Suprapubic skin (tissue), 4 donors: ENCODE measurements at regions not wholly inside any gene's neighbourhood (a gene's known extent, or its start where the extent isn't known, plus 50 kb on each side); places are given as distances from the start of the nearest gene placed in this dataset.

Experiments used
- DNase-seq, 2 donors: peaks; one replicate each; pipeline ENCODE4 v3.0.0-alpha.2; 2019; ENCODE audit warnings: low spot score in 2 of 2
- H3K27ac ChIP-seq: fragments of 200-600 bp; sonication (generic); one replicate; pipeline ENCODE4 v1.5.1; 2019
- H3K27me3 ChIP-seq: fragments of 200-600 bp; sonication (generic); one replicate; pipeline ENCODE4 v1.5.1; 2019
- H3K36me3 ChIP-seq: fragments of 200-600 bp; sonication (generic); one replicate; pipeline ENCODE4 v1.5.1; 2019
- H3K4me1 ChIP-seq: fragments of 200-600 bp; sonication (generic); one replicate; pipeline ENCODE4 v1.5.1; 2019
- H3K4me3 ChIP-seq: fragments of 200-600 bp; sonication (generic); one replicate; pipeline ENCODE4 v1.5.1; 2019; ENCODE audit warnings: mild to moderate bottlenecking
- H3K9me3 ChIP-seq: fragments of 200-600 bp; sonication (generic); one replicate; pipeline ENCODE4 v1.5.1; 2019
- CTCF ChIP-seq, 2 donors: fragments of 200-600 bp in 1 of 2; fragments of 450-650 bp in 1 of 2; sonication (generic) in 1 of 2; IDR thresholded peaks; one replicate each; pipeline ENCODE4 v1.5.1; 2016 to 2019; ENCODE audit warnings: antibody characterized with exemption in 2 of 2, mild to moderate bottlenecking in 1 of 2, moderate library complexity in 1 of 2
- EP300 ChIP-seq: sonication (generic); formaldehyde crosslinking; IDR thresholded peaks from one replicate; pipeline ENCODE4 v1.6.1; 2017; ENCODE audit warnings: antibody characterized with exemption
- POLR2A ChIP-seq, 2 donors: fragments of 450-650 bp; IDR thresholded peaks; one replicate each; pipeline ENCODE4 v1.6.1; 2017; ENCODE audit warnings: antibody characterized with exemption in 2 of 2, mild to moderate bottlenecking in 2 of 2, moderate library complexity in 2 of 2
- POLR2AphosphoS5 ChIP-seq, 3 donors: sonication (generic); formaldehyde crosslinking; IDR thresholded peaks; one replicate each; pipeline ENCODE4 v1.6.1; 2017; ENCODE audit warnings: antibody characterized with exemption in 3 of 3
- WGBS: methylation state at CpG from one replicate; pipeline ENCODE4 v1.1.5; 2018; 5-methylcytosine and 5-hydroxymethylcytosine counted together

DNA sequence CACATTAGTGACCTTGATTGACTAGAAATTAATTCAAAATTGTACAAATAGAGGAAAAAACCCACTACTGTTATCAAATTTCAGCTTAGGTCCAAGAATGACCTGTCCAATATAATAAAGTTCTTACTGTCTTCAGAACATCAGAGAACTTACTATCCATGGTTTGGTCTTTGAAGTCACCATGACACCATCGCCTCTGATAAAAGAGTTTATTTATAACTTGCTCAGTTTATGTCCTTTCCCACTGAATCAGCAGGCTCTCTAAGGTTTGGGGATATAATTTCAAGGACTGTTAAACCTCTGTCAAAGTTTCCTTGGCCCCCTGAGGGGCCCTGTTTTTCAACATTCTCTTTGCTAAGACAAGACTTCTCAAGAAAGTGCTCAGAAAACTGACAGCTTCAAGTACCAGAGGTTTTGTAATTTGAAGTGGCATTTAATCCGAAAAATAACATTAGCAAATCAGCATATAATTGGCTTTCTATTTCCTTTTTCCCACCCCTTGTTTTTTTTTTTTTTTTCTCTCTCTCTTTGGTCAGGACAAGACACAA, 191.7 kb upstream of the FERD3L start:
- Histone ChIP-seq H3K27ac (no peak overlapping the region), H3K4me3 (no peak overlapping the region), H3K9me3 (no peaks in the 10 kb centered on the region), H3K36me3 (no peaks in the 10 kb centered on the region), H3K4me1 (no peaks in the 10 kb centered on the region), H3K27me3 (no peaks in the 10 kb centered on the region)
- TF ChIP-seq POLR2AphosphoS5 (IDR thresholded peaks at IDR 0.05) (no peak), EP300 (no peak), CTCF (IDR thresholded peaks at IDR 0.05) (no peak), POLR2A (IDR thresholded peaks at IDR 0.05) (no peak)
- WGBS = 55% methylated on average over 2 of the region's 2 CpGs
- no peak for DNase-seq

- Histone ChIP-seq H3K4me3 (no peak overlapping the region), H3K9me3 (no peaks in the 10 kb centered on the region), H3K4me1 (no peaks in the 10 kb centered on the region), H3K27me3 (no peaks in the 10 kb centered on the region), H3K36me3 (no peaks in the 10 kb centered on the region), H3K27ac (no peak overlapping the region)
- DNase-seq = no peak
- WGBS = 100% methylated on average over 2 of the region's 2 CpGs
- TF ChIP-seq POLR2A (IDR thresholded peaks at IDR 0.05) = no peak
- TF ChIP-seq EP300 = no peak
- no peak for TF ChIP-seq CTCF (IDR thresholded peaks at IDR 0.05)
- TF ChIP-seq POLR2AphosphoS5 (IDR thresholded peaks at IDR 0.05) = no peak
These were observed 188.5 kb upstream of the FERD3L start for GRCh38 chr7:19333706-19334105.

DNA sequence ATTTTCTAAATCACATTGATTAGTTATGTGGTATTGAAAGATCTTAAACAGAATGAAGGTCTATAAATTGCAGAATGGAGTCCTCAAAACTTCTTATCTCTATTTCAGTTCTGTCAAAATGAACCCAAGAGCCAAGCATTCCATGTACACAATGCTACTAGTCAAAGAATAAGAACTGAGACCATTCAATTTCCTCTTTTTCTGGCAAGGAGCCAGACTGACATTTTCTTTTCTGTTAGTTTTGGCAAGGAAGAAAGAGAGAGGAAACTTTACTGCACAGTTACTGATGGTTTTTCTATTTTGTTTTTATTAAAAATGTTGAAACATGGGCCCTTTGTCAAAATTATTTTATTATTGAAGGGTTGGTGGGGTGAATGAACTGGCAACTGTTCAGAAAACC, 181.8 kb upstream of the FERD3L start:
- Histone ChIP-seq H3K4me3 (no peak overlapping the region), H3K36me3 (no peaks in the 10 kb centered on the region), H3K4me1 (no peaks in the 10 kb centered on the region), H3K27ac (no peak overlapping the region), H3K27me3 (no peaks in the 10 kb centered on the region), H3K9me3 (no peaks in the 10 kb centered on the region)
- DNase-seq = no peak
- TF ChIP-seq POLR2A (IDR thresholded peaks at IDR 0.05) (no peak), EP300 (no peak), POLR2AphosphoS5 (IDR thresholded peaks at IDR 0.05) (no peak), CTCF (IDR thresholded peaks at IDR 0.05) (no peak)

DNA sequence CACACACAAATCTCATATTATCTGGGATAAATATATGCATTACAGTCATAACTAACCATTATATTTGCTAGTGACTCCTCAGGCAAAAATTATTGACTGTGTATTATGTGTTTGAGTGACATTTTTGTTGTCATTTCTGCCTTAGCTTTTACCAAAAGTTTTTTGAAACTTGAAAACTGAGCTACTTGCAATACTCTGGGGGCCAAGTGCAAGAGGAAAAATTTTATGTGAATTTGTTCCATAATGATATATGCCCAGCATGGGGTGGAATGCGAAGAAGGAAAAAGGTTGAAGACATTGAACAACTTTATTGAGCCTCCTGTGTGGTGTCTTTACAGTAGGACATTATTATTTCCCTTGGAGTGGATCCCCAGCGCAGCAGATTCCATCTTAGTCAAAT, 176.8 kb upstream of the FERD3L start:
- no peak for DNase-seq

DNA sequence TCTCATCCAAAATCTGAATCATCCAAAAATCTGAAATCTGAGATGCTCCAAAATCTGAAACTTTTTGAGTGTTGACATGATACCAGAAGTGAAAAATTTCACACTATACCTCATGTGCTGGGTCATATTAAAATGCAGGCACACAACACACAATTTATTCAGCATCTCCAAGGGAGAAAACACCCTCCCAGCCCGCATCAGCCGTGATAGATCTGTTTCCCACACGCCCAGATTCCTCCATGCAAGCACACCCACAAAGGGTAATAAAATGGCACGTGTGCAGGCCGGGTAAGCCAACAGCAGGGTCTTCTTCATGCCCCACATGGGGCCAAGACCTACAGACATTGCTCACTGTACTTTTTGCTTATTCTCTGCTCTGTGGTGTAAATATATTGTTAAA, 173.1 kb upstream of the FERD3L start:
- no peaks in the 10 kb centered on the region for H3K27me3 ChIP-seq
- no peaks in the 10 kb centered on the region for H3K4me1 ChIP-seq
- H3K4me3 ChIP-seq = no peak overlapping the region
- no peak overlapping the region for H3K27ac ChIP-seq
- no peaks in the 10 kb centered on the region for H3K9me3 ChIP-seq
- TF ChIP-seq EP300 (no peak), POLR2AphosphoS5 (IDR thresholded peaks at IDR 0.05) (no peak), POLR2A (IDR thresholded peaks at IDR 0.05) (no peak), CTCF (IDR thresholded peaks at IDR 0.05) (no peak)
- no peak for DNase-seq
- H3K36me3 ChIP-seq = no peaks in the 10 kb centered on the region
- WGBS = 72% methylated on average over 5 of the region's 5 CpGs

More for the DNA sequence above, 176.8 kb upstream of the FERD3L start:
- Histone ChIP-seq H3K4me1 (no peaks in the 10 kb centered on the region), H3K36me3 (no peaks in the 10 kb centered on the region), H3K27ac (no peak overlapping the region), H3K9me3 (no peaks in the 10 kb centered on the region), H3K4me3 (no peak overlapping the region), H3K27me3 (no peaks in the 10 kb centered on the region)
- WGBS = 74% methylated on average over 2 of the region's 2 CpGs
- TF ChIP-seq CTCF (IDR thresholded peaks at IDR 0.05) (no peak), EP300 (no peak), POLR2AphosphoS5 (IDR thresholded peaks at IDR 0.05) (no peak), POLR2A (IDR thresholded peaks at IDR 0.05) (no peak)
